ENCODE measurements at regions not wholly inside any gene's neighbourhood (a gene's known extent, or its start where the extent isn't known, plus 50 kb on each side); places are given as distances from the start of the nearest gene placed in this dataset.
"Not testable (repeated sequence)": the region's sequence is repeated elsewhere in the genome, so short reads cannot be mapped to it uniquely, and the experiment has no call there.

GRCh38 chr1:21385022-21385421 is 54.9 kb upstream of the NBPF3 start:
- DNase-seq (ENCODE audit: low read depth): no peak

DNA sequence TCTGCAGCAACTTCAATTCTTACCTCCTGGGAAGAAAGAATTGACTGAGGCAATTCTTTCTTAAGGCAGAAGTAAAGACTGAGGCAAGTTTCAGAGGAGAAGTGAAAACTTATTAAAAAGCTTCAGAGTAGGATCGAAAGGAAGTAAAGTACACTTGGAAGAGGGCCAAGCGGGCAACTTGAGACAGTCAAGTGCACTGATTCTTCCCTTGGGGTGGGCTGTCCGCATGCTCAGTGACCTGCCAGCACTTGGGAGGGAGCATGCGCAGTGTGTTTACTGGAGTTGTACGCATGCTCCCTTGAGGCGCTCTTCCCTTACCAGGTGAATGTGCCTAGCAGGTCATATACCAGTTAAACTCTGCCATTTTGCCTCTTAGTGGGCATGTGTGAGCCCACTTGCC is 55.3 kb upstream of the NBPF3 start:
- DNase-seq (ENCODE audit: low read depth): no peak

DNA sequence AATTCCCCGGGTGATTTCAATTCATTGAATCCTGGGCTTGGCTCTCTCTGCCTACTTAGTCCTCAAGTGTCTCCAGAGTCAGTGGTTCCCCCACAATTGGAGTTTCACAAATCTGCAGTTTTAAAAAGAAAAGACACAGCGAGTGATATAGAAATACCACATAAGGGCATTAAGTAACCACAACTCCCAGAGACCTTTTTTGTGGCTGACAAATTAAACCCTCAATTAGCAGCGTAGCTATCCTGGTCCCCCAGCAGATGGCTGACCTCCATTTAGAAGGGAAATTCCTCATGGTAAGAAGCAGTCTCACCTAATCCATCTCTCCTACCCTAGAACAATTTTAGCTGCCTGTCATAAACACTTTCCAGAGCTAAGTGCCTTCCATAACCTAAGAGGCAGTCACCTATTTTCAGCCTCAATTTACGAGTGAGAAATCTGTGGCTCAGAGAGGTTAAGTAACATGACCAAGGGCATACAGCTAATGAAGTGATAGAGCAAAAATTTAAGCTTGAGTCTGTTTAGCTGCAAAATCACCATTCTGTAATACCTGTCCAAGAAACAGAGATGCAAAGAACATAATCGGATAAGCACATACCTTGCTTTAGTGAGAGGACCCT is 56.0 kb upstream of the NBPF3 start:
- DNase-seq (ENCODE audit: low read depth): no peak

DNA sequence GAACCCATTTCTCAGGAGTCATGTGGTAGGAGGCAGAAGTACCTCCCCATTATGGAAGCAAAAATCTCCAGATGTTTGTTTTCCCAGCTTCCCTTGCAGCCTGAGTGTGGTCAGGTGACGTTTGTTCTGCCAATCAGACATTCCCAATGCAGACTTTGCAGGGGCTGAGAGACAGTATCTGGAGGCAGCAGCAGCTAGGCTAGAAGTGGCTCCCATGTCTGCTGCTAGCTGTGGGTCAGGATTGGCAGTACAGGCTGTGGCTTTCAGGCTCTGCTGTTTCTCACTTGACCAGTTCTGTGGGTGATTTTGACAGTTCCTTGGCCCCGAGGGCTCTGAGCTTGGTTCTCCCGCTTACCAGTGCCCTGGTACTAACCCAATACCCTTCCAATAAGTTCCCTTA is 58.6 kb upstream of the NBPF3 start:
- no peak for DNase-seq (ENCODE audit: low read depth)

GRCh38 chr1:21380147-21380546 is 59.8 kb upstream of the NBPF3 start:
- not testable (repeated sequence) for DNase-seq (ENCODE audit: low read depth)

- no peak for DNase-seq (ENCODE audit: low read depth)
Observed at GRCh38 chr1:21379571-21379970, 60.4 kb upstream of the NBPF3 start.

DNA sequence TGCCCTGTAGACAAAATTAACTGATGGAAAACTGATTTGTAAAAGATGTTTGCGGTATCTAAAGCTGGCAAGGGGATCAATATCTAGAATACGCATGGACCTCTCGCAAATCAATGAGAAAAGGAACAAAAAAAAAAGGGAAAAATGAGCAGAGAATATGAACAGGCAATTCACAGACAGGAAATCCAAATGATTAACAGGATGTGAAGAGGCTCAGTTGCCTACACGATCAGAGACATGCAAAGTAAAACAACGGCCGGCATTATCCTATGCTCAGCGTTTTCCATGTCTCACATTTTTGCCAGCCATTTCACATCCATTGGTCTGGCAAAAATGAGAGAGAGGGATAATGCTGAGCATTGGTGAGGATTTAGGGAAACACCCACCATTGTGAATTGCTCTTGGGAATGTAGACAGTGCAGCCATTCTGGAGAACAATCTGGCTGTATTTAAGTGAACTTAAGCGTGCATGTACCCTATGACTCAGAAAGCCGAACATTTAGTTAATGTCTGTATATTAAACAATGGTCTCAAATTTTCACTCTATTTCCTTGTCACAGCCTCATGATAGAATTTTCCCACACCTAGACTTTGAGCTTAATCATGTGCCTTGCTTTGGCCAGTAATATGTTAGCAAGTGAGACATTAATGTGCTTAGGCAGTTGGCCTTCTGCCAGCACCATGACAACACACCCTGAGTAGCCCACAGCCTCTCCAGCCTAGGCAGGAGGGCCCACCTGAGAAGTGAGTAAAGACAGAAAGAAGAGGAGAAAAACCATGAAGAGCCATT is 61.0 kb upstream of the NBPF3 start:
- no peak for DNase-seq (ENCODE audit: low read depth)

DNA sequence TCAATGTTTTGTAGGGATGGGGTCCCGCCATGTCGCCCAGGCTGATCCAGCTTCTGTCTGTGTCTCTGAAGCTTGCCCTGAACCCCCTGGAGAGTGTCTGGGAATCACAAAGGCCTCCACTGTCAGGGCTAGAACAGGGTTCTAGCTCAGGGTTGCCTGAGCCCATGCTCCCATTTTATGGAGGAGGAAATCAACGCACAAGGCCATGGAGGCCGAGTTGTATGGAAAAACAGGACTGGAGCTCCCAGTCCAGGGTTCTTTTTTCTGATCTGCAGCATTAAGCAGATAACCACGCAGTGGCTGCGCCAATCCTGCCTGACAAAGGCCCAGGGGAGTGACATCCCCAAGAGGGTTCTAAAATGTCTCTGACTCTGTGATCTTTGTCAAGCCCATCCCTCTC is 67.6 kb upstream of the NBPF3 start:
- no peak for DNase-seq (ENCODE audit: low read depth)

- no peak for DNase-seq (ENCODE audit: low read depth)
Observed at GRCh38 chr1:21369905-21370304, 70.0 kb upstream of the NBPF3 start.

GRCh38 chr1:21368515-21369289 is 71.2 kb upstream of the NBPF3 start:
- peak; percentile 29 for DNase-seq (ENCODE audit: low read depth)

DNA sequence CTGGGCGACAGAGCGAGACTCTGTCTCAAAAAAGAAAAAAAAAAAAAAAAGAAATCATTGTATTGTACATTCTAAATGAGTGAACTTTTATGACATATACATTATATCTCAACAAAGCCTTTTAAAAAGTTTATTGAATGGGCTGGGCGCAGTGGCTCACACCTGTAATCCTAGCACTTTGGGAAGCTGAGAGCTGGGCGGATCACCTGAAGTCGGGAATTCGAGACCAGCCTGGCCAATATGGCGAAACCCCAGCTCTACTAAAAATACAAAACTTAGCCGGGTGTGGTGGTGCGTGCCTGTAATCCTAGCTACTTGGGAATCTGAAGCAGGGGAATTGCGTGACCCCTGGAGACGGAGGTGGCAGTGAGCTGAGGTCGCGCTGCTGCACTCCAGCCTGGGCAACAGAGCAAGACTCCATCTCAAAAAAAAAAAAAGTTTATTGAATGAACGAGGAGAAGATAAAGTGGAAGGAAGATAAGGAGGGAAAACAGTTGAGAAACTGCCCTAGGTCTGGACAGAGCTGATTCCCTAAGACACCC is 71.9 kb upstream of the NBPF3 start:
- DNase-seq (ENCODE audit: low read depth): not testable (repeated sequence)

DNA sequence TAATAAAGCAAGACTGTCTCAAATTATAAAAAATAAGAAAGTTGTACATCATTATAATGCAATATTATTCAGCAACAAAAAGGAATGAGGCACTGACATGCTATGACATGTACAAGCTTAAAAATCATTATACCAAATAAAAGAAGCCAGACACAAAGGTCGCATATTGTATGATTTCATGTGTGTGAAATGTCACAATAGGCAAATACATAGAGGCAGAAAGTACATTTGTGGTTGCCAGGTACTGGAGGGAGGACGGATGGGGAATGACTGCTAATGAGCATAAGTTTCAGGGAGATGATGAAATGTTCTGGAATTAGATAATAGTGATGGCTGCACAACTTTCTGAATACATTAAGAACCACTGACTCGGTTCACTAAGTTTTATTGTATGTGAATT is 73.6 kb upstream of the NBPF3 start:
- DNase-seq (ENCODE audit: low read depth): no peak

DNA sequence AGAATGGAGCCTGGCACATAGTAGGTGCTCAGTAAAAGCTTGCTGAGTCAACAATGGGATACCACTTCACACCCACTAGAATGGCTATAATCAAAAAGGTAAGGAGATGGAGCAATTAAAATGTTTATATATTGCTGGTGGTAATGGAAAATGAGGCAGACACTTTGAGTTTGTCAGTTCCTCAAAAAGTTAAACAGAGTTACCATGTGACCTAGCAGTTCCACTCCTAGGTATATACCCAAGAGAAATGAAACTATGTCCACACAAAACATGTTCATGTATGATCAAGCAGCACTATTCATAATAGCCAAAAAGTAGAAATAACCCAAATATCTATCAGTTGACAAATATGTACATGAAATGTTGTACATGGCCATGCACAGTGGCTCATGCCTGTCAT is 74.8 kb upstream of the ECE1 start:
- no peak for DNase-seq (ENCODE audit: low read depth)

DNA sequence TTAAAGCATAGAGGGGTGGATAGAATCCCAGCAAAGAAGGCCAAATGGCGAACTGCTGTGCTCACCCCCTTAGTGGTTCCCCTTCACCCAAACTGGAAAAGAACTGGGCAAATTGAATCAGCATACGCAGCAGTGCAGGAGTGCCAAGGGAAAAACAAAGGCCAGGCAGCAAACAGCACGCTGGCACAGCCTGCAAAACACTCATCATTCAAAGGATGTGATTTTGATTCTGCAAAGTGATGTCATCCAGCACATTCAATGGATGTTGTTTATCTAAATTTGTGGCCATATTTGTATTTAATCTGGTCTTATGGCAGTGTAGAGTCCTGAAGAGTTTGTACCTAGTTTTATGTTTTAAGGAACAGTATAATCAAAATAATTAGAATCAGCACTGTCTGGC is 71.8 kb upstream of the ECE1 start:
- no peak for DNase-seq (ENCODE audit: low read depth)

DNA sequence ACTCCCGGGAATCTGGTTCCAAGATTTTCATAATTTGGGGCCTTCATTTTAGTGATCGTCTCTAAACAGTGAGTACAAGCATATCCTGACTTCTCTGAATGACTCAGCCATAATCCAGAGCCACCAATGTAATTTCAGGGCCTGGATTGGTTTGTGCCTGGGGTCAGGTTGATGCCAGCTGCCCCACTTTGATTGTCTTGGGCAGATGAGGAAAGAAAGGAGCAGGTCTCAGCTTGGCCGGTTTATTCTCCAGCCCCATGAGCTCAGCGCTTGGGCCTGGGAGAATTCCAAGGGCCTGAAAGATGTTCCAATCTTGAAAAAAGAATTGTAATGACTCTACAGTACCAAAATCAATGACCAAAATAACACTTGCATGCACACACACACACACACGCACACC is 71.2 kb upstream of the ECE1 start:
- no peak for DNase-seq (ENCODE audit: low read depth)

DNA sequence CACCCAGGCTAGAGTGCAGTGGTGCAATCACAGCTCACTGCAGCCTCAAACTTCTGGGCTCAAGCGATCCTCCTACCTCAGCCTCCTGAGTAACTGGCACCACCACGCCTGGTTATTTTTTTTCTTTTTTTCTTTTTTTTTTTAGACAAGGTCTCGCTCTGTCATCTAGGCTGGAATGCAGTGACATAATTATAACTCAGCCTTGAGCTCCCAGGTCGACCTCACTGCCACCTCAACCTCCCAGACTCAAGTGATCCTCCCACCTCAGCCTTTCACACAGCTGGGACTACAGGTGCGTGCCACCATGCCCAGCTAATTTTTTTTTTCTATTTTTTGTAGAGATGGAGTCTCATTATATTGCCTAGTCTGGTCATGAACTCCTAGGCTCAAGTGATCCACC is 66.9 kb upstream of the ECE1 start:
- DNase-seq (ENCODE audit: low read depth): no peak

GRCh38 chr1:21355956-21356355 is 65.7 kb upstream of the ECE1 start:
- no peak for DNase-seq (ENCODE audit: low read depth)

GRCh38 chr1:21352586-21352985 is 62.3 kb upstream of the ECE1 start:
- no peak for DNase-seq (ENCODE audit: low read depth)

DNA sequence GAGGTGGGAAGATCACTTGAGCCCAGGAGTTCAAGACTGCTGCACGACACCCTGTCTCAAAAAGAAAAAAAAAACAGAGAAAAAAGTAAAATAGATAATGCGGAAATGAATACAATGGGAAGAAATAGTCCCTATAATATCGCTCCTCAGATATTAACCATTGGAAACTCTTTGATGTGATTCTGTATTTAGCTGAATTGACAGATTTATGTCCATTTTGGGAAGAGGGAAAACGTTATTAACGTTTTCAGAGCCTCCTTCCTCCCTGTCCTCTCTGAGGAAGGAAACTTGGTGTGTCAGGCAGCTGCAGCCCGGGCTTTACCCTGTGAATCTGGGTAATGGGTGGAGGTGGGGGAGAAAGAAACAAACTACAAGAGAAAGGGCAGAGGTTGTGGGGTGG is 61.6 kb upstream of the ECE1 start:
- DNase-seq (ENCODE audit: low read depth): no peak

DNA sequence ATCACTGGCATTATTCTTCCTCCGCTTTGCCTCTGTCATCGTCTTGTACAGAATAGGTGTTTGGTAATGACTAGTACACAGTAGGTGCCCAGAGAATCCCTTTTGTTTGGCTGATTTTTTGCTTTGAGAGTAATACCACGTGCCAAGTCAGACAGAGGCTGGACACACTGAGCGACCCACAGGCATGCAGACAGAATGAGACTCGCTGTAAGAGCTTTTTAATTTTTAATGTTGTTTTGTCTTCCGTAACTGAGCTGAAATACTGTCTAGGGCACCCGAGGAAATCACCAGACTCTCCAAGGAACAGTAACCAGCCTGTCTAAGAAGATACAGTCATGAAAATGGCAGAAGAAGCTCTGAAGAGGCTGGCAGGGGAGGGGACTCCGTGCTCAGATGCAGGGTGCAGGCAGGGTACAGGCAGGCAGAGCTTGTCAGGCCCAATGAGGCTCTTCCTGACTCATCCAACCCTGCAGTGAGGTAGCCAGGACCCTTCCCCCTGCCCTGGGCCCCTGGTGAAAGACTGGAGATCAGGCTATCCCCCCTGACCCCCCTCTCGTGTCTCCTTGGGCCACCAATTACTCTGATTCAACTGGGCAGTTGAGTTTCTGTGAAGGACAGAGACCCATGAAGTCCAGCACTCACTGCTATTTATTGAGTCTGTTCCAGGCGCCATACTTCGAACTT is 60.1 kb upstream of the ECE1 start:
- no peak for DNase-seq (ENCODE audit: low read depth)

GRCh38 chr1:21349693-21350092 is 59.4 kb upstream of the ECE1 start:
- DNase-seq (ENCODE audit: low read depth): no peak

- no peak for DNase-seq (ENCODE audit: low read depth)
Observed at GRCh38 chr1:21347072-21347581, 56.9 kb upstream of the ECE1 start.

Measured in stimulated activated CD8-positive, alpha-beta memory T cell treated with anti-CD3 and anti-CD28 coated beads, Interleukin-15, amount 100 ng/mL, for 24 hours (primary cell).